SKM-1 (cell line): ENCODE measurements at regions not wholly inside any gene's neighbourhood (a gene's known extent, or its start where the extent isn't known, plus 50 kb on each side); places are given as distances from the start of the nearest gene placed in this dataset.

Source experiments
- DNase-seq: peaks from one replicate; lab custom pipeline; 2025; ENCODE audit not compliant: unreplicated experiment; lab: John Stamatoyannopoulos, UW

DNA sequence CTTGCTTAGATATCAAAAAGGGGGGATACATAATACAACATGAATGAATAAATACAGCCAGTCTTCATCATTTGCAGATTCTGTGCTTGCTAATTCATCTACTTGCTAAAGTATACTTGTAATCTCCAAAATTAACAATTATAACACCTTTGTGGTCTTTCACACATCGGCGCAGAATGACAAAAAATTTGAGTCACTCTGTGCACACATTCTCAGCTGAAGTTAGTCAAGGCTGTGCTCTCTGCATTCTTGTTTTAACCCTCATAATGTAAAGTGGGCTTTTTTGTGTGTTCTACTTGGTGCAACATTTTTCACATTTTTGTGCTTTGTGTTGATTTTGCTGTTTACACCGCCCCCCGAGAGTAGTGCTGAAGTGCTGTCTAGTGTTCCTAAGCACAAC, 65.8 kb upstream of the GPRIN3 start:
- DNase-seq: no peak

- DNase-seq: no peak
These were observed 64.0 kb upstream of the GPRIN3 start for GRCh38 chr4:89371614-89372013.

DNA sequence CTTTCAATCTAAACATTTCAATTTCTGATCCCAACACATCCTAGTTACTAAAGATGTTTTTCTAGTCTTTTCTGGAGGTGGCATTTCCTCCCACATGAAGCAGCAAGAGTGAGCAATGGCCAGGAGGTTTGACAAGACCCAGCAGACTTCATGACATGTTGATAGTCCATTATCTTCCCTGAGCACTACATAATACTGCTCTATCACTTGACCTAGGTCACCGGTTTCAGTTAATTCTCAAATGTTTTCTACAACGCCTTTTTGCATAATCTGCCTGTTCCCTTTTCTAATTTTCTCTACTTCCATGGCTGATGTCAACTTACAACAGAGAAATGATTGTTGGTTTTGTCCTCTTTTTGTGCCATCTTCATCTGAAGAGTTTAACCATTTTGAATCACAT, 62.0 kb upstream of the GPRIN3 start:
- DNase-seq: no peak

DNA sequence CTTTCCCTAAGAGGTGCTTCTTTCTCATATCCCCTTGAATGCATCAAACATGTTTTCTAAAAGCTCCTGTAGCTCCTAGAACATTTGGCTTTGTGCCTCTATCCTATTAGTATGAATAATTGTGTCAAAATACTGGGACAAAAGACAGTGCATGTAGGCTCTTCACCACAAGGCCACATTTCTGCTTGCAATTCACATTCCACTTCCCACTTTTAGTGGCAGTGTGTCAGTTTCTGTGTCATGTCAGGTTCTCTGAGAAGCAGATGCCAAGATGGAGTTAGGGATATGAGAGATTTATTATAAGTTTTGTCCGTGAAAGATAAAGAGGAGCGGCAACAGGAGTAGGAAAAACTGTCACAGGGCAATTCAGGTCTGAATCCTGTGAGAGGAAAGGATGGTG, 61.3 kb upstream of the GPRIN3 start:
- no peak for DNase-seq

- no peak for DNase-seq
These were observed 58.2 kb upstream of the GPRIN3 start for GRCh38 chr4:89365776-89366175.

DNA sequence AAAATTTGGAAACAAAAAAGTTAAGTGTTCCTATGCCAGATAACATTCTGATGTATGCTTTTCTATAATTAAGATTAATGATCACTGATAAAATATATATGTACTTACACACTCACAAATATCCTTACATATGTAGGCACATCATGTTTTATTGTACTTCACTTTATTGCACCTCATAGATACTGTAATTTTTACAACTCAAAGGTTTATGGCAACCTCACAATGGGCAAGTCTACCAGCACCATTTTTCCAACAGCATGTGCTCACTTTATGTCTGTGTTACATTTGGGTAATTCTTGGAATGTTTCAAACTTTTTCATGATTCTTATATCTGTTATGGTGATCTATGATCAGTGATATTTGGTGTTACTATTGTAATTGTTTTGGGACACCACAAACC, 57.8 kb upstream of the GPRIN3 start:
- no peak for DNase-seq

- DNase-seq: no peak
These were observed 56.9 kb upstream of the GPRIN3 start for GRCh38 chr4:89364541-89364940.

DNA sequence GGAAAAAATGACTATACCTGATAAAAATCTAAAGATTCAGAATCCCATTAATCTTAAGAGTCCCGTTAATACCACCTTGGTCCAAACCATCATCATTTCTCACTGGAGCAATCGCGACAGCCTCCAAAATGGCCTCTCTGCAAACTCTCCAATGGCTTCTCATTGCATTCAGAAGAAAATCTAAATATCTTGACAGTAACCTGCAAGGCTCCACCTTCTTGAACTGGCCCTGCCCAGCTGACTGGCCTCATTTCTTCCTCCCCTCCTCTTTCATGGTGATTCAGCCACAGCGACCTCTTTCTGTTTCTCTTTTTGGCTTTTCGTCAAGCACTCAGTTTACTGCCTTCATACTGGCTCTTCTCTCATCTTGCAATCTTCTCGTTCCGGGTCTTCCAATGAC, 56.2 kb upstream of the GPRIN3 start:
- DNase-seq: no peak

DNA sequence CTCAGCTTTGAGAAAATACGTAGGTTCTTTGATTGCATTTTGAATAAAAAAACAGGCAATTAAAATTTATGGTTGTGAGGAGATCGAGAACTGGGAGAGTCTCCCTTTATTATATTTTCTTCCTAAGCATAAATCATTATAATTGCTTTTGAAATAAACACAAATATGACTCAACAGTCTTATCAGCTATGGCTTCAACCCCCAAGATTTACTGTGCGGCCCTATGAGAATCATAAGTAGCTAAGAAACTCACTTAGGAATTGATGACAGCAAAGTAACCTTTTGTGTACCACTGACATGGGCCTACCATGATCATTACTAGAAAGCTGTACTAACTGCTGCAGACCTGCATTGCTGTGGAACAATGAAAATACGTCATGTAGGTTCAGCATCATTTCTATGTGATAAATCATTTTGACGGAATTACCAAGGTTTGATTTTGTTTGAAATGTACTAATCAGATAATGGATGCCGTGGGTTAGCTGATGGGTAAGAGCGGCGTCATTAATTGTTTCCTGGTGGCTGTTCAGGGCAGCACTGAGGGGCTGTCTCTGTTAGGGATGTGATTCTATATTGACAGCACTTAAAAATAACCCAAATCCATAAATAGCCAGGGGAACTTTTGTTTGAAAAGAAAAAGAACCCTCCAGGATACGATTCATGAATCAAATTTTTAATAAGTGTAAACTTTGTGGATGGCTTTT, 51.5 kb upstream of the GPRIN3 start:
- DNase-seq: no peak

GRCh38 chr4:89357787-89358186, 50.2 kb upstream of the GPRIN3 start:
- no peak for DNase-seq
